HUES64 (cell line): ENCODE measurements at regions not wholly inside any gene's neighbourhood (a gene's known extent, or its start where the extent isn't known, plus 50 kb on each side); places are given as distances from the start of the nearest gene placed in this dataset.

Source experiments
- H3K27ac ChIP-seq: 2 replicates; pipeline ENCODE4 v1.7.0; 2013; ENCODE audit warnings: low read depth, low read length, inconsistent platforms
- H3K27me3 ChIP-seq: 2 replicates; pipeline ENCODE4 v1.6.1; 2013; ENCODE audit warnings: mild to moderate bottlenecking, low read length; ENCODE audit not compliant: insufficient read depth
- H3K36me3 ChIP-seq: 2 replicates; pipeline ENCODE4 v1.6.1; 2013; ENCODE audit warnings: mild to moderate bottlenecking, low read length; ENCODE audit not compliant: insufficient read depth
- H3K4me1 ChIP-seq: 2 replicates; pipeline ENCODE4 v1.6.1; 2013; ENCODE audit warnings: mild to moderate bottlenecking, low read length, moderate library complexity; ENCODE audit not compliant: insufficient read depth
- H3K4me3 ChIP-seq: 2 replicates; pipeline ENCODE4 v1.5.1; 2013; ENCODE audit warnings: mild to moderate bottlenecking, low read length, moderate library complexity
- H3K9ac ChIP-seq: 2 replicates; pipeline ENCODE4 v1.6.1; 2013; ENCODE audit warnings: mild to moderate bottlenecking, low read depth, low read length
- H3K9me3 ChIP-seq: 2 replicates; pipeline ENCODE4 v1.6.1; 2013; ENCODE audit warnings: low read depth, low read length; ENCODE audit not compliant: insufficient read depth
- WGBS: fragments of 150-250, 120-280 bp; methylation state at CpG from one replicate; pipeline ENCODE4 v1.1.7; 2013; ENCODE audit warnings: missing lambda C conversion rate; 5-methylcytosine and 5-hydroxymethylcytosine counted together

GRCh38 chr9:119441338-119441737 lies 72.1 kb upstream of the BRINP1 start:
- H3K27ac ChIP-seq, result peak overlapping the region; percentile 20; the same call in 1 of the 2 replicates
- peaks cover 22% of the 10 kb centered on the region for H3K4me1 ChIP-seq
- H3K9me3 ChIP-seq, result no peaks in the 10 kb centered on the region
- H3K4me3 ChIP-seq, result no peak overlapping the region
- WGBS, result 0% methylated on average over 1 of the region's 2 CpGs
- H3K36me3 ChIP-seq, result no peaks in the 10 kb centered on the region
- H3K27me3 ChIP-seq, result no peaks in the 10 kb centered on the region
- H3K9ac ChIP-seq, result no peak overlapping the region

- no peaks in the 10 kb centered on the region for H3K9me3 ChIP-seq
- no peaks in the 10 kb centered on the region for H3K36me3 ChIP-seq
- H3K9ac ChIP-seq, result no peak overlapping the region
- H3K27me3 ChIP-seq, result no peaks in the 10 kb centered on the region
- WGBS, result 98% methylated on average over 2 of the region's 2 CpGs
- H3K4me3 ChIP-seq, result no peak overlapping the region
- H3K4me1 ChIP-seq, result peaks cover 8% of the 10 kb centered on the region
- no peak overlapping the region for H3K27ac ChIP-seq
Measured at GRCh38 chr9:119436261-119436660, 67.0 kb upstream of the BRINP1 start.

DNA sequence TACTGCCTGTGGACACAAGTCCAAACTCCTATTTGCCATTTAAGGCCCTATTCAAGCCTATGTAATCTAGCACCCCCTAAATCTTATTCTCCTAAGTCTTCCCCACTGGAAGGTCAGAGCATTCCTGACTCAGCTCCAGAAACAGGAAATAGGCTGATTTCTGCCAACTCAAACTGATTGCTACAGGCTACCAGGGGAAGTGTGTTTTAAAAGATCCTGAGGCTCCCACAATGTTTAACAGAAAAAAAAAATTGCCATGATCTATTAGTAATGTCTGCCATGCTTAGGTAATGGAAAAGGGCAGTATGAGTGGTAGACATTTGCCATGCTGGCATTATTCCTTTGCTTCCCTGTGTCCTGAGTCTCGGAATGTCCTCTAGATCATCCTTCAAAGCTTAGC lies 65.8 kb upstream of the BRINP1 start:
- H3K9me3 ChIP-seq, result no peaks in the 10 kb centered on the region
- no peak overlapping the region for H3K27ac ChIP-seq
- H3K27me3 ChIP-seq, result no peaks in the 10 kb centered on the region
- H3K9ac ChIP-seq, result no peak overlapping the region
- 94% methylated on average over 1 of the region's 1 CpG for WGBS
- H3K36me3 ChIP-seq, result no peaks in the 10 kb centered on the region
- no peak overlapping the region for H3K4me3 ChIP-seq
- no peaks in the 10 kb centered on the region; the same call in 1 of the 2 replicates for H3K4me1 ChIP-seq

- Histone ChIP-seq H3K4me3 (no peak overlapping the region), H3K27me3 (no peaks in the 10 kb centered on the region), H3K9me3 (no peaks in the 10 kb centered on the region), H3K27ac (no peak overlapping the region), H3K9ac (no peak overlapping the region), H3K36me3 (no peaks in the 10 kb centered on the region), H3K4me1 (no peaks in the 10 kb centered on the region; the same call in 1 of the 2 replicates)
- 89% methylated on average over 2 of the region's 2 CpGs for WGBS
Measured at GRCh38 chr9:119432428-119432827, 63.2 kb upstream of the BRINP1 start.

DNA sequence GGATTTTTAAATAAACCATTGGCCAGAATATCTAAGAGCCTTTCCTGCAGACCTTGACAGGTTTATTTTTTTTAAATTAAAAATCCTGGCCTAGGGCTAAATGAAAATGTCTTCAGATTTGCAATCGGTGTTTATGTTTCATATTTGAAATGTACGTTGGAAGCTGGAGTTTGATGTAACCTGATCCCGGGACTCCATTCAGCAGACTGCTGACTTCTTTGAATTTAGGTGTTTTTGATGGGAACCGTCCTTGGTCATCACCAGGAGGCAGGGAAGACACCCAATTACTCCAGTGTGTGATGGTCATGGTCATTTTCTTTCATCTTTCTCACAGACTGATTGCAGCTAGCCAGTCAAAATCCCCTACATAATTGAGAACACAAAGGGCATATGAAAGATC lies 60.1 kb upstream of the BRINP1 start:
- Histone ChIP-seq H3K9me3 (no peaks in the 10 kb centered on the region), H3K36me3 (no peaks in the 10 kb centered on the region), H3K9ac (no peak overlapping the region), H3K4me1 (no peaks in the 10 kb centered on the region), H3K4me3 (no peak overlapping the region), H3K27me3 (no peaks in the 10 kb centered on the region), H3K27ac (no peak overlapping the region)
- WGBS, result 92% methylated on average over 4 of the region's 4 CpGs

DNA sequence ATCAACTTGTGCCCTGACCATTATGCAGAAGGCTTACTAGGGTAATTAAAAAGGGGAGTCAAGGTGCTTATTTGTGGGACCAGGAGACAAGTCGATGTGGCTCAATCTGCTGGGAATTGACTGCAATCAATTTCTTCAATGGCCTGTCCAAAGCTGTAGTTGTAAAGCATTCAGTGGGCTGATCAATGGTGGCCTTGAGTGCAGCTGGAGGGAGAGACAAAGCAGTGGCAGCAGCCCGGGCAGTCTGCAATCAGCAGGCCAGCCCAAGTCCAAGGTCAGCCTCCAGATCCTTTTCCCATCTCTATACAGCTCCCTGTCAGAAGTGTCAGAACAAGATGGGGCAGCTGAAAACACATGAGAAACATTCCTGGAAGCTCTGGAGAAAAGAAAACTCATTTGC lies 51.0 kb upstream of the BRINP1 start:
- Histone ChIP-seq H3K27ac (no peak overlapping the region), H3K4me1 (no peaks in the 10 kb centered on the region), H3K4me3 (no peak overlapping the region), H3K9me3 (no peaks in the 10 kb centered on the region), H3K36me3 (no peaks in the 10 kb centered on the region), H3K9ac (no peak overlapping the region), H3K27me3 (no peaks in the 10 kb centered on the region)
- WGBS, result 86% methylated on average over 2 of the region's 2 CpGs
